ENCODE measurements at regions not wholly inside any gene's neighbourhood (a gene's known extent, or its start where the extent isn't known, plus 50 kb on each side); places are given as distances from the start of the nearest gene placed in this dataset.

- H3K4me3 ChIP-seq = no peak overlapping the region
- H3K4me1 ChIP-seq = no peaks in the 10 kb centered on the region
- H3K9ac ChIP-seq (ENCODE audit: low read depth in 2 of 2, low read length in 2 of 2) = no peak overlapping the region
- no peak for DNase-seq
- H3K9me3 ChIP-seq = no peaks in the 10 kb centered on the region
- TF ChIP-seq, protein P1, sequence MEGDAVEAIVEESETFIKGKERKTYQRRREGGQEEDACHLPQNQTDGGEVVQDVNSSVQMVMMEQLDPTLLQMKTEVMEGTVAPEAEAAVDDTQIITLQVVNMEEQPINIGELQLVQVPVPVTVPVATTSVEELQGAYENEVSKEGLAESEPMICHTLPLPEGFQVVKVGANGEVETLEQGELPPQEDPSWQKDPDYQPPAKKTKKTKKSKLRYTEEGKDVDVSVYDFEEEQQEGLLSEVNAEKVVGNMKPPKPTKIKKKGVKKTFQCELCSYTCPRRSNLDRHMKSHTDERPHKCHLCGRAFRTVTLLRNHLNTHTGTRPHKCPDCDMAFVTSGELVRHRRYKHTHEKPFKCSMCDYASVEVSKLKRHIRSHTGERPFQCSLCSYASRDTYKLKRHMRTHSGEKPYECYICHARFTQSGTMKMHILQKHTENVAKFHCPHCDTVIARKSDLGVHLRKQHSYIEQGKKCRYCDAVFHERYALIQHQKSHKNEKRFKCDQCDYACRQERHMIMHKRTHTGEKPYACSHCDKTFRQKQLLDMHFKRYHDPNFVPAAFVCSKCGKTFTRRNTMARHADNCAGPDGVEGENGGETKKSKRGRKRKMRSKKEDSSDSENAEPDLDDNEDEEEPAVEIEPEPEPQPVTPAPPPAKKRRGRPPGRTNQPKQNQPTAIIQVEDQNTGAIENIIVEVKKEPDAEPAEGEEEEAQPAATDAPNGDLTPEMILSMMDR (IDR thresholded peaks at IDR 0.05) = no peak
- no peak overlapping the region for H3K27ac ChIP-seq
- H3K36me3 ChIP-seq = no peaks in the 10 kb centered on the region
- intact Hi-C loops (cut with DNase I) = no loop called here
- no peaks in the 10 kb centered on the region for H3K27me3 ChIP-seq
Measured at GRCh38 chr7:131904760-131905327, 348.4 kb upstream of the PODXL start.

GRCh38 chr7:131903315-131903714 is 346.9 kb upstream of the PODXL start:
- no peak overlapping the region for H3K9ac ChIP-seq (ENCODE audit: low read depth in 2 of 2, low read length in 2 of 2)
- no peak overlapping the region for H3K27ac ChIP-seq
- no peaks in the 10 kb centered on the region for H3K27me3 ChIP-seq
- no peak for DNase-seq
- H3K9me3 ChIP-seq = no peaks in the 10 kb centered on the region
- TF ChIP-seq, protein P1 (IDR thresholded peaks at IDR 0.05) = no peak
- intact Hi-C loops (cut with DNase I) = no loop called here
- H3K4me1 ChIP-seq = no peaks in the 10 kb centered on the region
- H3K4me3 ChIP-seq = no peak overlapping the region
- no peaks in the 10 kb centered on the region for H3K36me3 ChIP-seq

DNA sequence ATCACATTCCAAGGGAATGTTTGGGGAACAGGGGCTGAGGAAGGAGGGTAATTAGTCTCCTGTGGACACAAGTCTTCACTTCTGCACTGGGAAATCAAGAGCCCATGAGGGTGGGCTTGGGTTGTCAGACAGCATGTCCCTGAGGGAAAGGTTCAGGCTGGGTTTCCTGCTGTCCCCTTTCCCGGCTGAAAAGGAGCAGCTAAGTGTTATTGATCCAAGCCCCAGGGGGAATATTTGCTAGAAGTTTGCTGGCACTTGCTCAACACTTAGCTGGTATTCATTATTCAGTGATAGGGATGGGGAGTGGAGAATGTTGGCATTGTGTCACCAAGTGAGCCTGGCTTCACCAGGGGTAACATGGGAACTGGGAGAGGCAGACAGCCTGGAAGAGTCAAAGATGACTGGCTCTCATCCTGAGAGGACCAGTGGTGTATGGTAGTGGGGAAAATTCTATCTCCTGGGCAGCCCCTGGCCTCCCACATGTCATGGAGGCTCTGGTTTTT is 344.4 kb upstream of the PODXL start:
- intact Hi-C loops (cut with DNase I) = no loop called here
- Histone ChIP-seq H3K4me3 (no peak overlapping the region), H3K27ac (no peak overlapping the region), H3K4me1 (no peaks in the 10 kb centered on the region), H3K9ac (ENCODE audit: low read depth in 2 of 2, low read length in 2 of 2) (no peak overlapping the region), H3K36me3 (no peaks in the 10 kb centered on the region), H3K27me3 (no peaks in the 10 kb centered on the region), H3K9me3 (no peaks in the 10 kb centered on the region)
- TF ChIP-seq, protein P1 (IDR thresholded peaks at IDR 0.05) = no peak
- DNase-seq = no peak

DNA sequence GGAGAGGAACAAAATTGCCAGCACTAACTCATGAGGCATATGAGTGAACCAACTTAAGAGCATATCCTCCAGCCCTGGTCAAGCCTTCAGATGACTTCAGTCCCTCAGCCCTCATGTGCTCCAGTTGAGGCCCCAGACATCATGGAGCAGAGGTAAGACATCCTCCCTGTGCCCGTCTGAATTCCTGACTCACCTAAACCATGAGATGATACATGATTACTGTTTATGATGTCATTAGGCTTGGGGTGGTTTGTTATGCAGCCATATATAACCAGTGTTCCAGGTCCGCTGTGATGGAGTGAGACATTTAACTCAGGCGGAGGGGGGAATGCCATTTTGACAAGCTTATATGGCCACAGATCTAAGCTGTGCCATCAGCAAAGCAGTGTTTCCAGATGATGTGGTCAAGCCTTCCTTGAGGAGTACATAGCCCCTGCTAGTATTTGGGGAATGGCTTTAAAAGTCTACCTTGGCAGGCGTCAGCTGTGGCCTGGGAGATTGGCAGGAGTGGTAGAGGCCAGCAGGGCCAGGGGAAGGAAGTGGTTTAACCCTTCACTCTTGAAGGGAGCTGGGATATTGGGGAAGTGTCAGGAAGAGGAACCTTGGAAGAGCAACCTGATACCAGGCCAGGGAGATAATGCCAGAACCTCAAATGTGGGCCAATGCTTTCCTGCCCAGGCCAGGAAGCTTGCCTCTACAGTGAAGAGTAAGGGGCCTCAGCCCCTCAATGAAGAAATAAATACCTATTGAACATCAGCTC is 343.0 kb upstream of the PODXL start:
- Histone ChIP-seq H3K4me3 (no peak overlapping the region), H3K9me3 (no peaks in the 10 kb centered on the region), H3K4me1 (no peaks in the 10 kb centered on the region), H3K9ac (ENCODE audit: low read depth in 2 of 2, low read length in 2 of 2) (no peak overlapping the region), H3K36me3 (no peaks in the 10 kb centered on the region), H3K27me3 (no peaks in the 10 kb centered on the region), H3K27ac (no peak overlapping the region)
- TF ChIP-seq, protein P1 (IDR thresholded peaks at IDR 0.05) = no peak
- intact Hi-C loops (cut with DNase I) = no loop called here
- DNase-seq = no peak

GRCh38 chr7:131898418-131898817 is 342.0 kb upstream of the PODXL start:
- H3K27ac ChIP-seq = no peak overlapping the region
- H3K9me3 ChIP-seq = no peaks in the 10 kb centered on the region
- no peak for DNase-seq
- intact Hi-C loops (cut with DNase I) = no loop called here
- no peaks in the 10 kb centered on the region for H3K27me3 ChIP-seq
- no peaks in the 10 kb centered on the region for H3K36me3 ChIP-seq
- no peaks in the 10 kb centered on the region for H3K4me1 ChIP-seq
- no peak overlapping the region for H3K9ac ChIP-seq (ENCODE audit: low read depth in 2 of 2, low read length in 2 of 2)
- H3K4me3 ChIP-seq = no peak overlapping the region
- TF ChIP-seq, protein P1 (IDR thresholded peaks at IDR 0.05) = no peak
